Upper lobe of left lung (tissue), 6 donors: ENCODE measurements at regions not wholly inside any gene's neighbourhood (a gene's known extent, or its start where the extent isn't known, plus 50 kb on each side); places are given as distances from the start of the nearest gene placed in this dataset.

Experiments used
- ATAC-seq, 2 donors: fragments of 200-7000 bp; cut with Tn5 transposase; one replicate each; pipeline ENCODE4 v1.9.1; 2022; ENCODE audit warnings: mild to moderate bottlenecking in 2 of 2, moderate library complexity in 2 of 2; ENCODE audit not compliant: low FRiP score in 2 of 2
- DNase-seq, 2 donors: peaks; one replicate each; pipeline ENCODE4 v3.0.0-alpha.2; 2019 to 2020
- H3K27ac ChIP-seq, 4 donors: fragments of 200-600 bp; sonication (generic); one replicate each; pipeline ENCODE4 v1.5.1; 2016 to 2019
- H3K27me3 ChIP-seq, 4 donors: fragments of 200-600 bp; sonication (generic); one replicate each; pipeline ENCODE4 v1.5.1; 2017 to 2019
- H3K36me3 ChIP-seq, 4 donors: fragments of 200-600 bp; sonication (generic); one replicate each; pipeline ENCODE4 v1.5.1; 2016 to 2019
- H3K4me1 ChIP-seq, 4 donors: fragments of 200-600 bp; sonication (generic); one replicate each; pipeline ENCODE4 v1.5.1; 2018 to 2019
- H3K4me3 ChIP-seq, 4 donors: fragments of 200-600 bp; sonication (generic); one replicate each; pipeline ENCODE4 v1.5.1; 2017 to 2019; ENCODE audit warnings: mild to moderate bottlenecking in 2 of 4, moderate library complexity in 1 of 4
- H3K9me3 ChIP-seq, 4 donors: fragments of 200-600 bp; sonication (generic); one replicate each; pipeline ENCODE4 v1.5.1; 2018 to 2019
- CTCF ChIP-seq, 6 experiments: fragments of 450-650 bp in 4 of 6; fragments of 200-600 bp in 2 of 6; sonication (generic) in 2 of 6; IDR thresholded peaks; one replicate each; pipeline ENCODE4 v1.5.1; 2016 to 2019; ENCODE audit warnings: antibody characterized with exemption in 6 of 6
- EP300 ChIP-seq, 4 donors: sonication (generic); formaldehyde crosslinking; IDR thresholded peaks; one replicate each; pipeline ENCODE4 v1.5.1; 2017; ENCODE audit warnings: antibody characterized with exemption in 4 of 4, control low read depth in 2 of 4
- POLR2A ChIP-seq, 4 donors: fragments of 450-650 bp; IDR thresholded peaks; one replicate each; pipeline ENCODE4 v1.5.1; 2016 to 2017; ENCODE audit warnings: antibody characterized with exemption in 4 of 4, mild to moderate bottlenecking in 2 of 4
- POLR2AphosphoS5 ChIP-seq, 2 donors: sonication (generic); formaldehyde crosslinking; IDR thresholded peaks; one replicate each; pipeline ENCODE4 v1.5.1; 2017; ENCODE audit warnings: antibody characterized with exemption in 2 of 2
- WGBS, 2 donors: methylation state at CpG; one replicate each; pipeline ENCODE4 v1.1.5; 2017 to 2018; 5-methylcytosine and 5-hydroxymethylcytosine counted together
- donor health status: DM: no; HTN: no; CAD: no; lungs with moderate emphysema.
- donor health status: DM: no; HTN: yes; CAD: no; lungs with severe emphysema.

- H3K4me3 ChIP-seq, result no peak overlapping the region
- no peak overlapping the region for H3K27ac ChIP-seq
- DNase-seq (no peak), ATAC-seq (no peak)
- 78 to 88% methylated on average over 6 of the region's 6 CpGs for WGBS, 2 donors
- H3K36me3 ChIP-seq, result no peaks in the 10 kb centered on the region
- TF ChIP-seq POLR2AphosphoS5 (IDR thresholded peaks at IDR 0.05) (no peak), CTCF (IDR thresholded peaks at IDR 0.05) (no peak), EP300 (IDR thresholded peaks at IDR 0.05) (no peak), POLR2A (IDR thresholded peaks at IDR 0.05) (no peak)
- no peaks in the 10 kb centered on the region for H3K9me3 ChIP-seq
- no peaks in the 10 kb centered on the region for H3K4me1 ChIP-seq
- H3K27me3 ChIP-seq, result no peaks in the 10 kb centered on the region
Observed at GRCh38 chr9:6076851-6077250, 61.4 kb upstream of the RANBP6 start.

- no peak for ATAC-seq
Observed at GRCh38 chr9:6073731-6074130, 58.3 kb upstream of the RANBP6 start.

GRCh38 chr9:6072865-6073264 is 57.4 kb upstream of the RANBP6 start:
- H3K4me3 ChIP-seq, result no peak overlapping the region
- no peaks in the 10 kb centered on the region for H3K36me3 ChIP-seq
- no peaks in the 10 kb centered on the region for H3K27me3 ChIP-seq
- TF ChIP-seq POLR2A (IDR thresholded peaks at IDR 0.05), result no peak
- TF ChIP-seq CTCF (IDR thresholded peaks at IDR 0.05), result no peak
- no peak for TF ChIP-seq POLR2AphosphoS5 (IDR thresholded peaks at IDR 0.05)
- no peak for TF ChIP-seq EP300 (IDR thresholded peaks at IDR 0.05)
- DNase-seq (no peak), ATAC-seq (peak in 1 of 2 donors; percentile 36)
- H3K4me1 ChIP-seq, result no peaks in the 10 kb centered on the region
- H3K27ac ChIP-seq, result no peak overlapping the region
- WGBS, 2 donors, result 61 to 65% methylated on average over 6 to 7 of the region's 7 CpGs
- H3K9me3 ChIP-seq, result no peaks in the 10 kb centered on the region

More at GRCh38 chr9:6073731-6074130, 58.3 kb upstream of the RANBP6 start:
- no peaks in the 10 kb centered on the region for H3K4me1 ChIP-seq
- WGBS, 2 donors, result 87 to 100% methylated on average over 2 of the region's 2 CpGs
- no peak for DNase-seq
- no peak overlapping the region for H3K4me3 ChIP-seq
- no peaks in the 10 kb centered on the region for H3K9me3 ChIP-seq
- no peak overlapping the region for H3K27ac ChIP-seq
- H3K27me3 ChIP-seq, result no peaks in the 10 kb centered on the region
- TF ChIP-seq POLR2A (IDR thresholded peaks at IDR 0.05) (no peak), POLR2AphosphoS5 (IDR thresholded peaks at IDR 0.05) (no peak), EP300 (IDR thresholded peaks at IDR 0.05) (no peak), CTCF (IDR thresholded peaks at IDR 0.05) (no peak)
- no peaks in the 10 kb centered on the region for H3K36me3 ChIP-seq

- no peaks in the 10 kb centered on the region for H3K9me3 ChIP-seq
- H3K27ac ChIP-seq, result no peak overlapping the region
- no peak overlapping the region for H3K4me3 ChIP-seq
- ATAC-seq (no peak), DNase-seq (no peak)
- H3K27me3 ChIP-seq, result no peaks in the 10 kb centered on the region
- H3K4me1 ChIP-seq, result no peaks in the 10 kb centered on the region
- TF ChIP-seq POLR2A (IDR thresholded peaks at IDR 0.05) (no peak), EP300 (IDR thresholded peaks at IDR 0.05) (no peak), POLR2AphosphoS5 (IDR thresholded peaks at IDR 0.05) (no peak), CTCF (IDR thresholded peaks at IDR 0.05) (no peak)
- H3K36me3 ChIP-seq, result no peaks in the 10 kb centered on the region
Observed at GRCh38 chr9:6072453-6072852, 57.0 kb upstream of the RANBP6 start.

GRCh38 chr9:6068983-6069382 is 53.6 kb upstream of the RANBP6 start:
- DNase-seq (no peak), ATAC-seq (peak in 1 of 2 donors; percentile 69)
- Histone ChIP-seq H3K4me3 (no peak overlapping the region), H3K27me3 (no peaks in the 10 kb centered on the region), H3K36me3 (no peaks in the 10 kb centered on the region), H3K4me1 (no peaks in the 10 kb centered on the region), H3K9me3 (no peaks in the 10 kb centered on the region), H3K27ac (peak overlapping the region in 1 of 4 donors; percentile 14)
- TF ChIP-seq CTCF (IDR thresholded peaks at IDR 0.05), result no peak
